ENCODE measurements at regions not wholly inside any gene's neighbourhood (a gene's known extent, or its start where the extent isn't known, plus 50 kb on each side); places are given as distances from the start of the nearest gene placed in this dataset.
"Not testable (repeated sequence)": the region's sequence is repeated elsewhere in the genome, so short reads cannot be mapped to it uniquely, and the experiment has no call there.

DNA sequence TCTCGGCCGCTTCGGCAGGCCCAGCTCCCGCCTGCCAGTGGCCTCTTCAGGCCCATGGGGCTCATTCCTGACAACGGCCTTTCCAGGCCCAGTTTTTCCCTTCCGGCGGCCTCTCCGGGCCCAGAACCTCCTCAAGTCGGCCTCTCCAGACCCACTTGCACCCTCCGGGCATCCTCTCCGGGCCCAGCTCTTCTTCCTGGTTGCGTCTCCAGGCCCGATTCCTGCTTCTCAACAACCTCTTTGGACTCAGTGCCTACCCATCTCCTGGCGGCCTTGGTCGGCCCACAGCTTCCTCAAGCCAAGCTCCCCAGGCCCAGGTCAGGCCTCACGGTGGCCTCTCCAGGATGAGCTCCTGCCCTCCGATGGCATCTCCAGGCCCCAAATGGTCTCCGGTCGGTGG lies 90.6 kb upstream of the PRDM7 start:
- H3K9me3 ChIP-seq (ENCODE audit: control insufficient read depth, low read depth, low read length); H3K79me2 ChIP-seq (ENCODE audit: insufficient read depth, low read length); H3K4me1 Mint-ChIP-seq; H4K20me1 ChIP-seq (ENCODE audit: control insufficient read depth, insufficient read depth, insufficient read length); H3K56ac ChIP-seq (ENCODE audit: insufficient read length, low read depth, low read length); H2BK12ac ChIP-seq (ENCODE audit: insufficient read length, low read depth, low read length); H3K9ac ChIP-seq (ENCODE audit: extremely low read depth, insufficient read length, low read length); H3K18ac ChIP-seq (ENCODE audit: insufficient read length, low read depth, low read length); H3K27ac ChIP-seq (ENCODE audit: insufficient read length, low read depth, low read length); H2AFZ ChIP-seq (ENCODE audit: low read length); H3K23ac ChIP-seq (ENCODE audit: insufficient read length, low read depth, low read length); H3K27ac Mint-ChIP-seq; DNase-seq; H4K5ac ChIP-seq (ENCODE audit: insufficient read length, low read depth, low read length); H3K4me1 ChIP-seq (ENCODE audit: insufficient read depth, low read length); H3K79me1 ChIP-seq (ENCODE audit: insufficient read depth, low read depth, low read length, poor library complexity, severe bottlenecking); H3K9me3 Mint-ChIP-seq; H2BK15ac ChIP-seq (ENCODE audit: low read depth, low read length); H4K8ac ChIP-seq (replicated peaks; ENCODE audit: insufficient read length, low read depth, low read length); H3K4me3 Mint-ChIP-seq; H4K91ac ChIP-seq (ENCODE audit: insufficient read length, low read depth, low read length); H3K27me3 Mint-ChIP-seq (ENCODE audit: low read depth); H3T11ph ChIP-seq (ENCODE audit: low read length); H2AK5ac ChIP-seq (ENCODE audit: insufficient read length, low read length); H3K23me2 ChIP-seq (ENCODE audit: insufficient read length, low read depth, low read length, poor library complexity, severe bottlenecking); H3K4ac ChIP-seq (ENCODE audit: low read depth, low read length); H3K4me2 ChIP-seq (ENCODE audit: insufficient read depth, insufficient read length, low read length); H3K14ac ChIP-seq (ENCODE audit: insufficient read depth, low read length); H2BK120ac ChIP-seq (ENCODE audit: low read depth, low read length, poor library complexity, severe bottlenecking); H3K36me3 Mint-ChIP-seq (ENCODE audit: insufficient read depth in 1 of 3, low read depth in 3 of 3); H2BK5ac ChIP-seq (ENCODE audit: insufficient read length, low read length); H2BK20ac ChIP-seq (ENCODE audit: low read depth, low read length, poor library complexity, severe bottlenecking); H3K27me3 ChIP-seq (ENCODE audit: insufficient read depth, low read length): not testable (repeated sequence)
- no CpG with 5 or more reads among the region's 19 CpGs for WGBS (ENCODE audit: extremely low coverage, insufficient read length, low lambda C conversion rate)

All from H9 (cell line).